ENCODE measurements at regions not wholly inside any gene's neighbourhood (a gene's known extent, or its start where the extent isn't known, plus 50 kb on each side); places are given as distances from the start of the nearest gene placed in this dataset.

- TF ChIP-seq CTCF (IDR thresholded peaks at IDR 0.05) (no peak), POLR2A (IDR thresholded peaks at IDR 0.05) (no peak)
Observed at GRCh38 chr11:121700968-121701367, 248.2 kb upstream of the SORL1-AS1 start.

All from adrenal gland (tissue), 5 donors.